Upper lobe of left lung (tissue), 6 donors: ENCODE measurements at regions not wholly inside any gene's neighbourhood (a gene's known extent, or its start where the extent isn't known, plus 50 kb on each side); places are given as distances from the start of the nearest gene placed in this dataset.

Experiments
- ATAC-seq, 2 donors: fragments of 200-7000 bp; cut with Tn5 transposase; one replicate each; pipeline ENCODE4 v1.9.1; 2022; ENCODE audit warnings: mild to moderate bottlenecking in 2 of 2, moderate library complexity in 2 of 2; ENCODE audit not compliant: low FRiP score in 2 of 2
- DNase-seq, 2 donors: peaks; one replicate each; pipeline ENCODE4 v3.0.0-alpha.2; 2019 to 2020
- H3K27ac ChIP-seq, 4 donors: fragments of 200-600 bp; sonication (generic); one replicate each; pipeline ENCODE4 v1.5.1; 2016 to 2019
- H3K27me3 ChIP-seq, 4 donors: fragments of 200-600 bp; sonication (generic); one replicate each; pipeline ENCODE4 v1.5.1; 2017 to 2019
- H3K36me3 ChIP-seq, 4 donors: fragments of 200-600 bp; sonication (generic); one replicate each; pipeline ENCODE4 v1.5.1; 2016 to 2019
- H3K4me1 ChIP-seq, 4 donors: fragments of 200-600 bp; sonication (generic); one replicate each; pipeline ENCODE4 v1.5.1; 2018 to 2019
- H3K4me3 ChIP-seq, 4 donors: fragments of 200-600 bp; sonication (generic); one replicate each; pipeline ENCODE4 v1.5.1; 2017 to 2019; ENCODE audit warnings: mild to moderate bottlenecking in 2 of 4, moderate library complexity in 1 of 4
- H3K9me3 ChIP-seq, 4 donors: fragments of 200-600 bp; sonication (generic); one replicate each; pipeline ENCODE4 v1.5.1; 2018 to 2019
- CTCF ChIP-seq, 6 experiments: fragments of 450-650 bp in 4 of 6; fragments of 200-600 bp in 2 of 6; sonication (generic) in 2 of 6; IDR thresholded peaks; one replicate each; pipeline ENCODE4 v1.5.1; 2016 to 2019; ENCODE audit warnings: antibody characterized with exemption in 6 of 6
- EP300 ChIP-seq, 4 donors: sonication (generic); formaldehyde crosslinking; IDR thresholded peaks; one replicate each; pipeline ENCODE4 v1.5.1; 2017; ENCODE audit warnings: antibody characterized with exemption in 4 of 4, control low read depth in 2 of 4
- POLR2A ChIP-seq, 4 donors: fragments of 450-650 bp; IDR thresholded peaks; one replicate each; pipeline ENCODE4 v1.5.1; 2016 to 2017; ENCODE audit warnings: antibody characterized with exemption in 4 of 4, mild to moderate bottlenecking in 2 of 4
- POLR2AphosphoS5 ChIP-seq, 2 donors: sonication (generic); formaldehyde crosslinking; IDR thresholded peaks; one replicate each; pipeline ENCODE4 v1.5.1; 2017; ENCODE audit warnings: antibody characterized with exemption in 2 of 2
- WGBS, 2 donors: methylation state at CpG; one replicate each; pipeline ENCODE4 v1.1.5; 2017 to 2018; 5-methylcytosine and 5-hydroxymethylcytosine counted together
- donor health status: DM: no; HTN: no; CAD: no; lungs with moderate emphysema.
- donor health status: DM: no; HTN: yes; CAD: no; lungs with severe emphysema.

- DNase-seq (no peak), ATAC-seq (no peak)
- H3K4me3 ChIP-seq, result no peak overlapping the region
- H3K27ac ChIP-seq, result no peak overlapping the region
- no peaks in the 10 kb centered on the region for H3K36me3 ChIP-seq
- 85 to 97% methylated on average over 2 of the region's 2 CpGs for WGBS, 2 donors
- no peaks in the 10 kb centered on the region for H3K9me3 ChIP-seq
- no peaks in the 10 kb centered on the region for H3K27me3 ChIP-seq
- TF ChIP-seq POLR2A (IDR thresholded peaks at IDR 0.05), result no peak
- TF ChIP-seq EP300 (IDR thresholded peaks at IDR 0.05), result no peak
- TF ChIP-seq CTCF (IDR thresholded peaks at IDR 0.05), result no peak
- TF ChIP-seq POLR2AphosphoS5 (IDR thresholded peaks at IDR 0.05), result no peak
- no peaks in the 10 kb centered on the region for H3K4me1 ChIP-seq
These were observed 94.7 kb upstream of the PLXNC1 start for GRCh38 chr12:94053676-94054075.

GRCh38 chr12:94055528-94055927 lies 92.8 kb upstream of the PLXNC1 start:
- Histone ChIP-seq H3K27me3 (no peaks in the 10 kb centered on the region), H3K4me3 (no peak overlapping the region), H3K36me3 (no peaks in the 10 kb centered on the region), H3K4me1 (no peaks in the 10 kb centered on the region), H3K9me3 (no peaks in the 10 kb centered on the region), H3K27ac (no peak overlapping the region)
- WGBS, 2 donors, result 84 to 88% methylated on average over 3 of the region's 3 CpGs
- ATAC-seq (no peak), DNase-seq (no peak)
- TF ChIP-seq EP300 (IDR thresholded peaks at IDR 0.05), result no peak
- TF ChIP-seq POLR2A (IDR thresholded peaks at IDR 0.05), result no peak
- no peak for TF ChIP-seq POLR2AphosphoS5 (IDR thresholded peaks at IDR 0.05)
- no peak for TF ChIP-seq CTCF (IDR thresholded peaks at IDR 0.05)

GRCh38 chr12:94056419-94057158 lies 91.8 kb upstream of the PLXNC1 start:
- H3K4me3 ChIP-seq, result no peak overlapping the region
- no peaks in the 10 kb centered on the region for H3K27me3 ChIP-seq
- no peaks in the 10 kb centered on the region for H3K4me1 ChIP-seq
- no peaks in the 10 kb centered on the region for H3K36me3 ChIP-seq
- WGBS, 2 donors, result 95 to 97% methylated on average over 2 of the region's 2 CpGs
- ATAC-seq (no peak), DNase-seq (no peak)
- no peak overlapping the region for H3K27ac ChIP-seq
- no peak for TF ChIP-seq CTCF (IDR thresholded peaks at IDR 0.05)
- TF ChIP-seq POLR2A (IDR thresholded peaks at IDR 0.05), result no peak
- no peak for TF ChIP-seq POLR2AphosphoS5 (IDR thresholded peaks at IDR 0.05)
- no peak for TF ChIP-seq EP300 (IDR thresholded peaks at IDR 0.05)
- no peaks in the 10 kb centered on the region for H3K9me3 ChIP-seq

GRCh38 chr12:94057262-94058151 lies 90.9 kb upstream of the PLXNC1 start:
- peaks cover 0 to 5% (median 1%) of the 10 kb centered on the region in 4 donors for H3K4me1 ChIP-seq
- TF ChIP-seq EP300 (IDR thresholded peaks at IDR 0.05), result no peak
- no peak for TF ChIP-seq CTCF (IDR thresholded peaks at IDR 0.05)
- TF ChIP-seq POLR2A (IDR thresholded peaks at IDR 0.05), result no peak
- TF ChIP-seq POLR2AphosphoS5 (IDR thresholded peaks at IDR 0.05), result no peak
- H3K36me3 ChIP-seq, result no peaks in the 10 kb centered on the region
- no peaks in the 10 kb centered on the region for H3K9me3 ChIP-seq
- no peak for ATAC-seq
- H3K4me3 ChIP-seq, result no peak overlapping the region
- H3K27me3 ChIP-seq, result no peaks in the 10 kb centered on the region
- H3K27ac ChIP-seq, result no peak overlapping the region
- 80 to 83% methylated on average over 7 of the region's 7 CpGs for WGBS, 2 donors
- DNase-seq, result no peak
